Spinal cord (tissue), 9 donors: ENCODE measurements at regions not wholly inside any gene's neighbourhood (a gene's known extent, or its start where the extent isn't known, plus 50 kb on each side); places are given as distances from the start of the nearest gene placed in this dataset.

ENCODE experiments used
- DNase-seq, 6 donors: peaks; one replicate each; pipeline versions ENCODE4 v3.0.0 to v3.0.0-alpha.2; 2013 to 2015; ENCODE audit warnings: low spot score in 6 of 6, low read depth in 4 of 6
- H3K27ac ChIP-seq: one replicate; pipeline ENCODE4 v1.5.1; 2013; ENCODE audit warnings: low read depth, low read length, control low read depth
- H3K27me3 ChIP-seq: one replicate; pipeline ENCODE4 v1.6.1; 2013; ENCODE audit warnings: low read length; ENCODE audit not compliant: control insufficient read depth, insufficient read depth
- H3K36me3 ChIP-seq: one replicate; pipeline ENCODE4 v1.6.1; 2013; ENCODE audit warnings: low read length; ENCODE audit not compliant: control insufficient read depth, insufficient read depth
- H3K4me1 ChIP-seq: one replicate; pipeline ENCODE4 v1.6.1; 2013; ENCODE audit warnings: low read length; ENCODE audit not compliant: control insufficient read depth, insufficient read depth
- H3K4me3 ChIP-seq: one replicate; pipeline ENCODE4 v1.5.1; 2013; ENCODE audit warnings: low read depth, low read length, control low read depth
- H3K9me3 ChIP-seq: one replicate; pipeline ENCODE4 v1.6.1; 2013; ENCODE audit warnings: low read length; ENCODE audit not compliant: control insufficient read depth, insufficient read depth
- WGBS: methylation state at CpG from one replicate; pipeline ENCODE4 v1.1.5; 2013; ENCODE audit warnings: missing lambda C conversion rate; ENCODE audit not compliant: insufficient coverage; 5-methylcytosine and 5-hydroxymethylcytosine counted together
- donor health status: healthy.

- H3K27ac ChIP-seq: no peak overlapping the region
- H3K27me3 ChIP-seq: no peaks in the 10 kb centered on the region
- DNase-seq: no peak
- no peak overlapping the region for H3K4me3 ChIP-seq
- H3K36me3 ChIP-seq: no peaks in the 10 kb centered on the region
- no peaks in the 10 kb centered on the region for H3K4me1 ChIP-seq
- peaks cover under 1% of the 10 kb centered on the region for H3K9me3 ChIP-seq
- WGBS: 93% methylated on average over 2 of the region's 3 CpGs
These were observed 179.2 kb downstream of the C11orf91 start for GRCh38 chr11:33521384-33521783.

- DNase-seq: no peak
- Histone ChIP-seq H3K27ac (no peak overlapping the region), H3K36me3 (no peaks in the 10 kb centered on the region), H3K27me3 (no peaks in the 10 kb centered on the region), H3K4me1 (no peaks in the 10 kb centered on the region), H3K9me3 (no peaks in the 10 kb centered on the region), H3K4me3 (no peak overlapping the region)
- no CpG with 5 or more reads among the region's 1 CpG for WGBS
These were observed 180.5 kb downstream of the C11orf91 start for GRCh38 chr11:33520112-33520511.

DNA sequence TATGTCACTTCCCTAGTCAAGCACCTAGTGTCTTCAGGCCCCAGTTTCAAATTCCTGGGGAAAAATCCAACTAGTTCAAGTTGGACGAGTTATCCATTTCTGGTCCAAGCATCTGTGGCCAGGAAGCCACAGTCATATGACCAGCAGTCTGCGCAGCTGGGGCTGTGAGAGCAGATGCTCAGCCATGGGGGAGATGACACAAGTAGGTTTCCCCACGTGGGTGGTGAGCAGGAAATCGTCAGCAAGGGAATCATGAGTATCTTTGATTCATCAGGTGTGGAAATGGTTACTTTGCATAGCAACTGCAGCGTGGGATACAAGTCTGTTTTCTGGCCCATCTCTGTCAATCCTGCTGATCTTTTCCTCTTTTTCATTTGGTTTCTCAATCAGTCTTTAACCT lies 185.3 kb downstream of the C11orf91 start:
- no peaks in the 10 kb centered on the region for H3K36me3 ChIP-seq
- 69% methylated on average over 5 of the region's 5 CpGs for WGBS
- no peaks in the 10 kb centered on the region for H3K9me3 ChIP-seq
- H3K27me3 ChIP-seq: no peaks in the 10 kb centered on the region
- no peak for DNase-seq
- no peak overlapping the region for H3K4me3 ChIP-seq
- H3K4me1 ChIP-seq: no peaks in the 10 kb centered on the region
- no peak overlapping the region for H3K27ac ChIP-seq

DNA sequence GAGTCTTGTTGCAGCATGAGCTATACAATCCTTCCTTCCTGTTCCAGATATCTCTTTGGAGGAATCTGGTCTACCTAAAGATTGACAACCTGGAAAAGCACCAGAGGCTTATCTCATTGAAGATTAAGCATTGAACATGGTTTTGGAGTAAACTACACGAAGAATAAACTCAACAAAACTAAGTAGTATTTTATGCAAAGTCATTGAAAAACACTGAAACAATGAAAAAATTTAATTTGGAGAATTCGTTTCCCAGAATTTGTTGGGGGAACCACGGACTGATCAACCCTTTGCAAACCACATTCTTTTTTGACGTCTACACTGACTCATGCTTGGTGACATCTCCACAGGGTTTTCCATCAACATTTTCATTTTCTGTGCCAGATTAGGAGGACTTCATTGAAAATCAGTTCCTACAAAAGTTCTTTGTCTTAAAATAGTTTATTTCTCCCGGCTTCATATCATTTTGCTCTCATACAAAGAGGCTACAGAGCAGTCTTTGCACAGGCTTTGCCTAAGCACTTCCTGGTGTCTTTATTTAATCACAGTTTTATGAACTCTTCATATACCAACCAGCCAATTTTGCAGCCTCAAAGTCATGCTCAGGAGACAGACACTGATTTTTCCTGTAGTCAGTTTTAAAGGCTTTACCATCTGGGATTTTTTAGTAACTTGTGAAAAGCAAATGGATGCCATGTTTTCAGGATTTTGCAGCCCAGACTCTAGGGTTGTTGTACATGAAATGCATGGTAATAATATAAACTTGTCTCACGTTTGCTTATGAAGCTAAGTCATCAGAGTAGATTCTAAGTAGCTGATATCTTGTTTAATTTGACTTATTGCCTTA lies 186.3 kb downstream of the C11orf91 start:
- Histone ChIP-seq H3K27ac (no peak overlapping the region), H3K27me3 (no peaks in the 10 kb centered on the region), H3K9me3 (no peaks in the 10 kb centered on the region), H3K4me3 (no peak overlapping the region), H3K36me3 (no peaks in the 10 kb centered on the region), H3K4me1 (no peaks in the 10 kb centered on the region)
- peak in 1 of 6 donors; percentile 52 for DNase-seq
- 83% methylated on average over 5 of the region's 6 CpGs for WGBS

DNA sequence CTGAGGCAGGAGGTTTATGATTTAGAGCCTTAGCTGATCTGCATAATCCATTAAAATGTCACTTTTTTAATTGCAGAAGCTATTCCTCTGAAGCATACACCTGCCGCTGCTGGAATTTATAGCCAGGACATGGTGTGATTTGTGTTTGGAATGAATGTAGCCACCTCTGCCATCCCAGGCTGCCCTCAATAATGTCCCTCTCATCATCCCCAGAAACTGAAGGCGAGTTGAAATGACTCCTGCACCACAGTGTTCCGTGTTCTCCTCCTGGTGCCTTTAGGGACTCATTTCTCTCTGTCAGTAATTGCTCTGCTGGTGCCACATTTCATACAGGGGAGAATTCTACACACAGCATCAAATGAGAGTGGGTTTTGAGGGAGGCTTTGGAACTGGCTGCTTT lies 191.0 kb downstream of the C11orf91 start:
- Histone ChIP-seq H3K36me3 (no peaks in the 10 kb centered on the region), H3K27ac (no peak overlapping the region), H3K4me1 (peaks cover 2% of the 10 kb centered on the region), H3K27me3 (no peaks in the 10 kb centered on the region), H3K9me3 (no peaks in the 10 kb centered on the region), H3K4me3 (no peak overlapping the region)
- peak in 1 of 6 donors; percentile 73 for DNase-seq
- no CpG with 5 or more reads among the region's 3 CpGs for WGBS

DNA sequence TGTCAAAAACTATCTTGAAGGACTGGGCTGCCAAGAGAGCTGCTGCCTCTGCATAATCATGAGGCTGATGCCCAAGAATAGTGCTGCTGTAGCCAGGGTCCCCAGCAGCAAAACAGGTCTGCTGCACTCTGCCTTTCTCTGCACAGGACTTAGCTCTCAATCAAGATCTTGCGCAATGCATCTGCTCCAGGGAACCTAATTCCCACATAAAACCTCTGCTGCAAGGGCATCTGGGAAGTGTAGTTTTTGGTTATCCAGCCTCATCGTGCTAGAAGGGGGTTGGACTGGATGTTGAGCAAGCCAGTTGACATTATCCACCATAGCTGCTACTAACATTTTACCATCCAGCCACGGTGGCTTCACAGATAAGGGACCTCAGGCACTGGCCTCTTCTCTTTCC lies 192.7 kb downstream of the C11orf91 start:
- peak in 1 of 6 donors; percentile 47 for DNase-seq
- Histone ChIP-seq H3K27me3 (no peaks in the 10 kb centered on the region), H3K36me3 (no peaks in the 10 kb centered on the region), H3K4me1 (peaks cover 2% of the 10 kb centered on the region), H3K9me3 (no peaks in the 10 kb centered on the region), H3K27ac (no peak overlapping the region), H3K4me3 (no peak overlapping the region)
- no CpG with 5 or more reads among the region's 3 CpGs for WGBS

DNA sequence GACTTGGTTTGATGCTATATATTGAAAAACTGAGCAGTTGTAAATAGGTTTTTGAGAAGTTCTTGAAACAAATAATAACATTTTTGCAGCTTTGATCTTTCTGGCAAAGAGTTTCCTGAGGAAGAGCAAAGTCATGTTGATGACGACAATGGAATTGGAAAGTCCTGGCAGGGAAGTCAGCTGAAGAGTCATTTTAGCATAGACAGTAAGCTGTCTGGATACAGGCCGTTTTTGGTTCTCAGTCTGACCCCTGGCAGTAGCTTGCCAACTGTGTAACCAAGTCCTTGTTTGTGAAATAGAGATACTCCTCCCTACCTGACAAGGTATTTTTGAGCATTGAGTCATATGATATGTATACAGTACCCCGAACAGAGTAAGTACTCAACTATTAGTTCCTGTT lies 193.3 kb downstream of the C11orf91 start:
- no peaks in the 10 kb centered on the region for H3K36me3 ChIP-seq
- no peak for DNase-seq
- H3K27ac ChIP-seq: no peak overlapping the region
- no peaks in the 10 kb centered on the region for H3K9me3 ChIP-seq
- 91% methylated on average over 1 of the region's 3 CpGs for WGBS
- peaks cover 2% of the 10 kb centered on the region for H3K4me1 ChIP-seq
- no peaks in the 10 kb centered on the region for H3K27me3 ChIP-seq
- H3K4me3 ChIP-seq: no peak overlapping the region

DNA sequence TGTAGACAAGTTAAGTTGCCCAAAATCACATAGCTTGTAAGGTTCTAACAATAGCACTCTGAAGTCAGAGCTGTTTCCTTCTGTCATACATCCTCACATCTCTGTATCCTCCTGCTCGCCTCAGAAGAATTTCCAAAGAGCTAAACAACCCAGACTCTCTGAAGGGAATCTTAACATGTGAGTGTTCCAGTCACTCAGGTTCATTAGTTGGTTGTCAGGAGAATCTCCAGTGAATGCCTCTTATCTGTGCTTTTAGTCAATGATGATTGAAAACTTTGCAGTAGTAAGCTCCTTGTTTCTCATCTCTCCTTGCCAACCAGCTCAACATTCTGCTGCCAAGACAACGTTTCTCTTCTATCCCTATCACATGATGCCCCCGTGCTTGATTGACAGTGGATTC lies 195.5 kb downstream of the C11orf91 start:
- Histone ChIP-seq H3K4me1 (peaks cover 2% of the 10 kb centered on the region), H3K36me3 (no peaks in the 10 kb centered on the region), H3K9me3 (no peaks in the 10 kb centered on the region), H3K27me3 (no peaks in the 10 kb centered on the region), H3K27ac (no peak overlapping the region), H3K4me3 (no peak overlapping the region)
- no peak for DNase-seq
- WGBS: no CpG with 5 or more reads among the region's 3 CpGs

- H3K9me3 ChIP-seq: no peaks in the 10 kb centered on the region
- no CpG with 5 or more reads among the region's 2 CpGs for WGBS
- no peaks in the 10 kb centered on the region for H3K27me3 ChIP-seq
- H3K4me1 ChIP-seq: peaks cover 2% of the 10 kb centered on the region
- DNase-seq: peak in 1 of 6 donors; percentile 54
- H3K36me3 ChIP-seq: no peaks in the 10 kb centered on the region
- H3K27ac ChIP-seq: no peak overlapping the region
- no peak overlapping the region for H3K4me3 ChIP-seq
These were observed 199.7 kb downstream of the C11orf91 start for GRCh38 chr11:33500861-33501479.

- Histone ChIP-seq H3K9me3 (no peaks in the 10 kb centered on the region), H3K27ac (no peak overlapping the region), H3K4me1 (peaks cover 2% of the 10 kb centered on the region), H3K4me3 (no peak overlapping the region), H3K27me3 (no peaks in the 10 kb centered on the region), H3K36me3 (no peaks in the 10 kb centered on the region)
- 100% methylated on average over 1 of the region's 1 CpG for WGBS
- DNase-seq: no peak
These were observed 200.3 kb downstream of the C11orf91 start for GRCh38 chr11:33500332-33500731.
